BJ (cell line): ENCODE measurements at regions not wholly inside any gene's neighbourhood (a gene's known extent, or its start where the extent isn't known, plus 50 kb on each side); places are given as distances from the start of the nearest gene placed in this dataset.

Experiments
- CTCF ChIA-PET: fragments of 350-600 bp; formaldehyde crosslinking; extraction: SDS; loops from one replicate; lab custom pipeline; 2021; ENCODE audit warnings: antibody characterized with exemption, inconsistent platforms; lab: Yijun Ruan, JAX
- POLR2A ChIA-PET: fragments of 300-600 bp; sonication (Branson Sonifier 250); formaldehyde crosslinking; extraction: SDS; loops from one replicate; lab custom pipeline; 2021; ENCODE audit warnings: antibody characterized with exemption; lab: Charles Lee
- DNase-seq: peaks from one replicate; pipeline ENCODE4 v3.0.0-alpha.2; 2011; ENCODE audit warnings: low read depth
- H3K27me3 ChIP-seq: 2 replicates; pipeline ENCODE4 v1.6.0; 2011; ENCODE audit warnings: low read length; ENCODE audit not compliant: control insufficient read depth, insufficient read depth
- H3K36me3 ChIP-seq: 2 replicates; pipeline ENCODE4 v1.5.1; 2011; ENCODE audit warnings: low read length; ENCODE audit not compliant: control insufficient read depth, insufficient read depth
- H3K4me3 ChIP-seq: 2 replicates; pipeline ENCODE4 v1.5.1; 2011; ENCODE audit warnings: low read depth, mild to moderate bottlenecking, control low read depth, low read length
- TF ChIP-seq, protein P1 (sequence below): IDR thresholded peaks from 2 replicates; pipeline ENCODE4 v1.5.1; 2011; ENCODE audit warnings: low read depth, mild to moderate bottlenecking, control low read depth, inconsistent platforms, low read length, moderate library complexity; ENCODE audit not compliant: insufficient read depth

- ChIA-PET POLR2A (no interaction called here), CTCF (no interaction called here)
- no peak for DNase-seq
- TF ChIP-seq, protein P1, sequence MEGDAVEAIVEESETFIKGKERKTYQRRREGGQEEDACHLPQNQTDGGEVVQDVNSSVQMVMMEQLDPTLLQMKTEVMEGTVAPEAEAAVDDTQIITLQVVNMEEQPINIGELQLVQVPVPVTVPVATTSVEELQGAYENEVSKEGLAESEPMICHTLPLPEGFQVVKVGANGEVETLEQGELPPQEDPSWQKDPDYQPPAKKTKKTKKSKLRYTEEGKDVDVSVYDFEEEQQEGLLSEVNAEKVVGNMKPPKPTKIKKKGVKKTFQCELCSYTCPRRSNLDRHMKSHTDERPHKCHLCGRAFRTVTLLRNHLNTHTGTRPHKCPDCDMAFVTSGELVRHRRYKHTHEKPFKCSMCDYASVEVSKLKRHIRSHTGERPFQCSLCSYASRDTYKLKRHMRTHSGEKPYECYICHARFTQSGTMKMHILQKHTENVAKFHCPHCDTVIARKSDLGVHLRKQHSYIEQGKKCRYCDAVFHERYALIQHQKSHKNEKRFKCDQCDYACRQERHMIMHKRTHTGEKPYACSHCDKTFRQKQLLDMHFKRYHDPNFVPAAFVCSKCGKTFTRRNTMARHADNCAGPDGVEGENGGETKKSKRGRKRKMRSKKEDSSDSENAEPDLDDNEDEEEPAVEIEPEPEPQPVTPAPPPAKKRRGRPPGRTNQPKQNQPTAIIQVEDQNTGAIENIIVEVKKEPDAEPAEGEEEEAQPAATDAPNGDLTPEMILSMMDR = no peak
- no peak overlapping the region for H3K4me3 ChIP-seq
- no peaks in the 10 kb centered on the region for H3K27me3 ChIP-seq
- H3K36me3 ChIP-seq = no peaks in the 10 kb centered on the region
Observed at GRCh38 chr4:136007991-136008390, 1524.3 kb downstream of the PCDH18 start.

DNA sequence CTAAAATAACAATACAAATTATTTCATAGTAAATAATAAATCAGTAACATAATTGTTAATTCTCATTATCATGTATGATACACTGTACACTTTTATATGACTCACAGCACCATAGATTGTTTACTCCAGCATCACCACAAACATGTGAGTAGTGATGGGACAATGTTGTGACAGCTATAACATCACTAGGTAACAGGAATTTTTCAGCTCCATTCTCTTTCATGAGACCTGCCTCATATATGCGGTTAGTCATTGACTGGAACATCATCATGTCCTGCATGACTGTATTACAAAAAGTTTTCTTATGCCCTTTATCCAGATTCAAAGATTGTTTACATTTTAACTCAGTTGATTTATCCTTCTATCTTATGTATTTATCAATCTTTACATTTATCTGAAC is 1530.0 kb downstream of the PCDH18 start:
- H3K27me3 ChIP-seq = no peaks in the 10 kb centered on the region
- ChIA-PET CTCF (no interaction called here), POLR2A (no interaction called here)
- TF ChIP-seq, protein P1 = no peak
- H3K36me3 ChIP-seq = no peaks in the 10 kb centered on the region
- H3K4me3 ChIP-seq = no peak overlapping the region
- DNase-seq = no peak

DNA sequence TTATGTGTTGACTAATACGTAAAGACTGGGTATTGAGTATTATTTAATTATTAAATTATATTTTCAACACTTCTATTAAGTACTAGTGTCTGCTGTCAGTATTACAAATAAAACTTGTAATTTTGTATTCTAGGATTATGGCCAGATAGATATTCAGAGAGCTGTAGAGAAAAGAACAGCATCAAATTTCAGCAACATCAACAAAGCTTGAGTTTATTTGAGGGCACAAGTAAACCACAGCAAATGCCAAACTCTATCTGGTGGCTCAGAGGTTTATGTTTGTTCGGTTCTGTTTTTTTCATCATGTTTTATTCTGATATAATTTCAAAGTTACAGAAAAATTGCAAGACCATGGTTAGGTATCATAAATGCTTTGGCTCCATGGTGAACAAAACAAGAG is 1530.5 kb downstream of the PCDH18 start:
- Histone ChIP-seq H3K27me3 (no peaks in the 10 kb centered on the region), H3K36me3 (no peaks in the 10 kb centered on the region), H3K4me3 (no peak overlapping the region)
- POLR2A ChIA-PET = no interaction called here
- DNase-seq = no peak
- TF ChIP-seq, protein P1 = no peak
- CTCF ChIA-PET = no interaction called here

- TF ChIP-seq, protein P1 = no peak
- no peaks in the 10 kb centered on the region for H3K36me3 ChIP-seq
- ChIA-PET POLR2A (no interaction called here), CTCF (no interaction called here)
- H3K4me3 ChIP-seq = no peak overlapping the region
- DNase-seq = no peak
- H3K27me3 ChIP-seq = no peaks in the 10 kb centered on the region
Observed at GRCh38 chr4:136000246-136000645, 1532.0 kb downstream of the PCDH18 start.

DNA sequence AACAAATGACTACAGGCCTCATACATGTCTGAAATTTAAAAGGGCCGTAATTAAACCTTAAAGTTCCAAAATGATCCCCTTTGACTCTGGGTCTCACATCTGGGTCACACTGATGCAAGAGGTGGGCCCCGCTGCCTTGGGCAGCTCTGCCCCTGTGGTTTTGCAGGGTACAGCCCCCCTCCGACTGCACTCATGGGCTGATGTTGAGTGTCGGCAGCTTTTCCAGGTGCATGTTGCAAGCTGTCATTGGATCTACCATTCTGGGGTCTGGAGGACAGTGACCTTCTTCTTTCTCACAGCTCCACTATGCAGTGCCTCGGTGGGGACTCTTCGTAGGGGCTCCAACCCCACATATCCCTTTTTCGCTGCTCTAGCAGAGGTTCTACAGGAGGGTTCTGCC is 1537.9 kb downstream of the PCDH18 start:
- H3K4me3 ChIP-seq = no peak overlapping the region
- no peaks in the 10 kb centered on the region for H3K36me3 ChIP-seq
- H3K27me3 ChIP-seq = no peaks in the 10 kb centered on the region
- ChIA-PET POLR2A (no interaction called here), CTCF (no interaction called here)
- TF ChIP-seq, protein P1 = no peak
- no peak for DNase-seq
